Effector memory CD4-positive, alpha-beta T cell (primary cell): ENCODE measurements at regions not wholly inside any gene's neighbourhood (a gene's known extent, or its start where the extent isn't known, plus 50 kb on each side); places are given as distances from the start of the nearest gene placed in this dataset.
"Not testable (repeated sequence)": the region's sequence is repeated elsewhere in the genome, so short reads cannot be mapped to it uniquely, and the experiment has no call there.

Experiments
- DNase-seq, 3 donors: peaks; one replicate each; pipeline ENCODE4 v3.0.0-alpha.2; 2020
- H3K27ac ChIP-seq: 2 replicates; pipeline ENCODE4 v1.7.0; 2013; ENCODE audit warnings: mild to moderate bottlenecking, low read length, moderate library complexity; ENCODE audit not compliant: insufficient read depth, poor library complexity, severe bottlenecking
- H3K27me3 ChIP-seq: replicated peaks from 2 replicates; pipeline ENCODE4 v1.7.0; 2013; ENCODE audit warnings: mild to moderate bottlenecking, low read length; ENCODE audit not compliant: insufficient read depth, control insufficient read depth, poor library complexity, severe bottlenecking
- H3K36me3 ChIP-seq: 2 replicates; pipeline ENCODE4 v1.7.0; 2013; ENCODE audit warnings: mild to moderate bottlenecking, low read length, moderate library complexity; ENCODE audit not compliant: control insufficient read depth, insufficient read depth
- H3K4me1 ChIP-seq: 2 replicates; pipeline ENCODE4 v1.7.0; 2013; ENCODE audit warnings: low read length, mild to moderate bottlenecking; ENCODE audit not compliant: control insufficient read depth, insufficient read depth, poor library complexity, severe bottlenecking
- H3K4me3 ChIP-seq: 2 replicates; pipeline ENCODE4 v1.7.0; 2013; ENCODE audit warnings: low read length, low read depth, mild to moderate bottlenecking; ENCODE audit not compliant: insufficient read depth, poor library complexity, severe bottlenecking
- H3K9me3 ChIP-seq: 2 replicates; pipeline ENCODE4 v1.7.0; 2013; ENCODE audit warnings: mild to moderate bottlenecking, low read length, moderate library complexity; ENCODE audit not compliant: control insufficient read depth

GRCh38 chr3:5053021-5053831 lies 68.9 kb upstream of the ARL8B start:
- H3K36me3 ChIP-seq: no peaks in the 10 kb centered on the region
- DNase-seq: no peak
- H3K27ac ChIP-seq: no peak overlapping the region

GRCh38 chr3:5054098-5054497 lies 68.0 kb upstream of the ARL8B start:
- Histone ChIP-seq H3K27ac (no peak overlapping the region), H3K36me3 (no peaks in the 10 kb centered on the region), H3K27me3 (no peaks in the 10 kb centered on the region), H3K4me1 (no peaks in the 10 kb centered on the region), H3K9me3 (no peaks in the 10 kb centered on the region), H3K4me3 (no peak overlapping the region)
- DNase-seq: no peak

More at GRCh38 chr3:5053021-5053831, 68.9 kb upstream of the ARL8B start:
- Histone ChIP-seq H3K4me1 (no peaks in the 10 kb centered on the region), H3K9me3 (no peaks in the 10 kb centered on the region), H3K27me3 (no peaks in the 10 kb centered on the region), H3K4me3 (no peak overlapping the region)

GRCh38 chr3:5054579-5054978 lies 67.5 kb upstream of the ARL8B start:
- not testable (repeated sequence) for H3K4me3 ChIP-seq, H3K36me3 ChIP-seq, DNase-seq, H3K4me1 ChIP-seq, H3K27ac ChIP-seq, H3K9me3 ChIP-seq, H3K27me3 ChIP-seq

- no peaks in the 10 kb centered on the region for H3K36me3 ChIP-seq
- no peak for DNase-seq
- no peaks in the 10 kb centered on the region for H3K4me1 ChIP-seq
- no peaks in the 10 kb centered on the region for H3K9me3 ChIP-seq
- H3K27me3 ChIP-seq: no peaks in the 10 kb centered on the region
- no peak overlapping the region for H3K4me3 ChIP-seq
- no peak overlapping the region for H3K27ac ChIP-seq
These were observed 66.6 kb upstream of the ARL8B start for GRCh38 chr3:5055357-5056110.

GRCh38 chr3:5056111-5056391 lies 66.0 kb upstream of the ARL8B start:
- Histone ChIP-seq H3K4me3 (no peak overlapping the region), H3K27me3 (no peaks in the 10 kb centered on the region), H3K36me3 (no peaks in the 10 kb centered on the region), H3K4me1 (no peaks in the 10 kb centered on the region), H3K27ac (no peak overlapping the region), H3K9me3 (no peaks in the 10 kb centered on the region)
- DNase-seq: no peak

- Histone ChIP-seq H3K9me3 (no peaks in the 10 kb centered on the region), H3K4me3 (no peak overlapping the region), H3K36me3 (no peaks in the 10 kb centered on the region), H3K27ac (no peak overlapping the region), H3K27me3 (no peaks in the 10 kb centered on the region), H3K4me1 (no peaks in the 10 kb centered on the region)
- DNase-seq: no peak
These were observed 64.8 kb upstream of the ARL8B start for GRCh38 chr3:5057272-5057671.

GRCh38 chr3:5057857-5058324 lies 64.2 kb upstream of the ARL8B start:
- Histone ChIP-seq H3K4me3 (no peak overlapping the region), H3K27me3 (no peaks in the 10 kb centered on the region), H3K4me1 (no peaks in the 10 kb centered on the region), H3K36me3 (no peaks in the 10 kb centered on the region), H3K27ac (no peak overlapping the region), H3K9me3 (no peaks in the 10 kb centered on the region)
- peak; percentile 34 to 62 (median 49) for DNase-seq

- Histone ChIP-seq H3K9me3 (no peaks in the 10 kb centered on the region), H3K36me3 (no peaks in the 10 kb centered on the region), H3K4me1 (no peaks in the 10 kb centered on the region), H3K27me3 (no peaks in the 10 kb centered on the region), H3K4me3 (no peak overlapping the region), H3K27ac (no peak overlapping the region)
- DNase-seq: no peak
These were observed 63.6 kb upstream of the ARL8B start for GRCh38 chr3:5058471-5058951.

- Histone ChIP-seq H3K36me3 (no peaks in the 10 kb centered on the region), H3K27ac (no peak overlapping the region), H3K9me3 (no peaks in the 10 kb centered on the region), H3K4me3 (no peak overlapping the region), H3K27me3 (no peaks in the 10 kb centered on the region), H3K4me1 (no peaks in the 10 kb centered on the region)
- DNase-seq: no peak
These were observed 62.3 kb upstream of the ARL8B start for GRCh38 chr3:5059782-5060181.

- no peaks in the 10 kb centered on the region for H3K4me1 ChIP-seq
- H3K36me3 ChIP-seq: no peaks in the 10 kb centered on the region
- no peak overlapping the region for H3K4me3 ChIP-seq
- no peak overlapping the region for H3K27ac ChIP-seq
- DNase-seq: no peak
- no peaks in the 10 kb centered on the region for H3K27me3 ChIP-seq
- no peaks in the 10 kb centered on the region for H3K9me3 ChIP-seq
These were observed 60.9 kb upstream of the ARL8B start for GRCh38 chr3:5061218-5061569.
